Activated T-cell treated with anti-CD3 and anti-CD28 coated beads, Interleukin-2, amount 50 U/mL, for 4 hours (primary cell): ENCODE measurements at regions not wholly inside any gene's neighbourhood (a gene's known extent, or its start where the extent isn't known, plus 50 kb on each side); places are given as distances from the start of the nearest gene placed in this dataset.
"Not testable (repeated sequence)": the region's sequence is repeated elsewhere in the genome, so short reads cannot be mapped to it uniquely, and the experiment has no call there.

Source experiments
- ATAC-seq, 2 donors: fragments of 200-7000 bp; cut with Tn5 transposase; one replicate each; pipeline ENCODE4 v1.10.0; 2021
- DNase-seq: peaks from one replicate; pipeline ENCODE4 v3.0.0-alpha.2; 2020
- H3K27me3 Mint-ChIP-seq: one replicate; pipeline ENCODE4 v1.8.0; 2021; ENCODE audit warnings: low read depth, mixed read lengths
- H3K36me3 Mint-ChIP-seq: one replicate; pipeline ENCODE4 v1.8.0; 2022; ENCODE audit warnings: mixed read lengths; ENCODE audit not compliant: insufficient read depth
- H3K4me1 Mint-ChIP-seq: one replicate; pipeline ENCODE4 v1.8.0; 2021; ENCODE audit warnings: low read depth, mixed read lengths
- H3K4me3 Mint-ChIP-seq: one replicate; pipeline ENCODE4 v1.8.0; 2021; ENCODE audit warnings: mild to moderate bottlenecking, moderate library complexity, mixed read lengths
- H3K9me3 Mint-ChIP-seq: one replicate; pipeline ENCODE4 v1.8.0; 2021; ENCODE audit warnings: mixed read lengths

- ATAC-seq, H3K4me3 Mint-ChIP-seq, H3K27me3 Mint-ChIP-seq, H3K4me1 Mint-ChIP-seq, DNase-seq, H3K9me3 Mint-ChIP-seq, H3K36me3 Mint-ChIP-seq: not testable (repeated sequence)
Measured at GRCh38 chr2:215889240-215889969, 123.9 kb downstream of the MREG start.

- no peaks in the 10 kb centered on the region for H3K9me3 Mint-ChIP-seq
- H3K36me3 Mint-ChIP-seq: no peaks in the 10 kb centered on the region
- no peak overlapping the region for H3K4me3 Mint-ChIP-seq
- ATAC-seq: no peak
- DNase-seq: no peak
- H3K4me1 Mint-ChIP-seq: no peaks in the 10 kb centered on the region
- peaks cover 3% of the 10 kb centered on the region for H3K27me3 Mint-ChIP-seq
Measured at GRCh38 chr2:215888680-215889079, 124.7 kb downstream of the MREG start.

- H3K36me3 Mint-ChIP-seq: no peaks in the 10 kb centered on the region
- peaks cover 3% of the 10 kb centered on the region for H3K27me3 Mint-ChIP-seq
- no peaks in the 10 kb centered on the region for H3K9me3 Mint-ChIP-seq
- ATAC-seq: no peak
- no peak for DNase-seq
- no peak overlapping the region for H3K4me3 Mint-ChIP-seq
- H3K4me1 Mint-ChIP-seq: no peaks in the 10 kb centered on the region
Measured at GRCh38 chr2:215887303-215887702, 126.0 kb downstream of the MREG start.

GRCh38 chr2:215886022-215886421, 127.3 kb downstream of the MREG start:
- no peak for ATAC-seq
- H3K36me3 Mint-ChIP-seq: no peaks in the 10 kb centered on the region
- H3K4me3 Mint-ChIP-seq: no peak overlapping the region
- no peaks in the 10 kb centered on the region for H3K9me3 Mint-ChIP-seq
- no peak for DNase-seq
- peaks cover 3% of the 10 kb centered on the region for H3K27me3 Mint-ChIP-seq
- H3K4me1 Mint-ChIP-seq: no peaks in the 10 kb centered on the region

- peaks cover 3% of the 10 kb centered on the region for H3K27me3 Mint-ChIP-seq
- no peaks in the 10 kb centered on the region for H3K4me1 Mint-ChIP-seq
- H3K9me3 Mint-ChIP-seq: no peaks in the 10 kb centered on the region
- DNase-seq (no peak), ATAC-seq (no peak)
- no peak overlapping the region for H3K4me3 Mint-ChIP-seq
- no peaks in the 10 kb centered on the region for H3K36me3 Mint-ChIP-seq
Measured at GRCh38 chr2:215885536-215885935, 127.8 kb downstream of the MREG start.

- ATAC-seq (no peak), DNase-seq (no peak)
- no peaks in the 10 kb centered on the region for H3K9me3 Mint-ChIP-seq
- H3K36me3 Mint-ChIP-seq: no peaks in the 10 kb centered on the region
- peaks cover under 1% of the 10 kb centered on the region for H3K27me3 Mint-ChIP-seq
- no peak overlapping the region for H3K4me3 Mint-ChIP-seq
- no peaks in the 10 kb centered on the region for H3K4me1 Mint-ChIP-seq
Measured at GRCh38 chr2:215884451-215885087, 128.8 kb downstream of the MREG start.

- no peak for ATAC-seq
- no peaks in the 10 kb centered on the region for H3K4me1 Mint-ChIP-seq
- H3K36me3 Mint-ChIP-seq: no peaks in the 10 kb centered on the region
- no peak overlapping the region for H3K4me3 Mint-ChIP-seq
- DNase-seq: no peak
- no peaks in the 10 kb centered on the region for H3K9me3 Mint-ChIP-seq
- H3K27me3 Mint-ChIP-seq: no peaks in the 10 kb centered on the region
Measured at GRCh38 chr2:215883799-215884198, 129.6 kb downstream of the MREG start.

- DNase-seq: no peak
- Mint-ChIP-seq H3K36me3 (no peaks in the 10 kb centered on the region), H3K4me3 (no peak overlapping the region), H3K27me3 (peaks cover 3% of the 10 kb centered on the region), H3K4me1 (no peaks in the 10 kb centered on the region), H3K9me3 (no peaks in the 10 kb centered on the region)
- ATAC-seq: no peak
Measured at GRCh38 chr2:215882689-215883088, 130.7 kb downstream of the MREG start.

GRCh38 chr2:215881582-215881981, 131.8 kb downstream of the MREG start:
- DNase-seq (no peak), ATAC-seq (no peak)
- peaks cover 3% of the 10 kb centered on the region for H3K27me3 Mint-ChIP-seq
- no peaks in the 10 kb centered on the region for H3K9me3 Mint-ChIP-seq
- no peak overlapping the region for H3K4me3 Mint-ChIP-seq
- no peaks in the 10 kb centered on the region for H3K36me3 Mint-ChIP-seq
- no peaks in the 10 kb centered on the region for H3K4me1 Mint-ChIP-seq

GRCh38 chr2:215880970-215881369, 132.4 kb downstream of the MREG start:
- H3K4me3 Mint-ChIP-seq: no peak overlapping the region
- H3K27me3 Mint-ChIP-seq: peaks cover 3% of the 10 kb centered on the region
- H3K36me3 Mint-ChIP-seq: no peaks in the 10 kb centered on the region
- H3K9me3 Mint-ChIP-seq: no peaks in the 10 kb centered on the region
- ATAC-seq: no peak
- no peak for DNase-seq
- H3K4me1 Mint-ChIP-seq: no peaks in the 10 kb centered on the region

- Mint-ChIP-seq H3K4me1 (no peaks in the 10 kb centered on the region), H3K4me3 (no peak overlapping the region)
Measured at GRCh38 chr2:215879977-215880940, 133.1 kb downstream of the MREG start.

GRCh38 chr2:215879331-215879730, 134.0 kb downstream of the MREG start:
- DNase-seq: no peak
- Mint-ChIP-seq H3K9me3 (no peaks in the 10 kb centered on the region), H3K27me3 (peaks cover 3% of the 10 kb centered on the region), H3K4me1 (no peaks in the 10 kb centered on the region), H3K36me3 (no peaks in the 10 kb centered on the region), H3K4me3 (no peak overlapping the region)
- ATAC-seq: no peak

More at GRCh38 chr2:215879977-215880940, 133.1 kb downstream of the MREG start:
- DNase-seq (no peak), ATAC-seq (no peak)
- Mint-ChIP-seq H3K27me3 (peaks cover 3% of the 10 kb centered on the region), H3K9me3 (no peaks in the 10 kb centered on the region), H3K36me3 (no peaks in the 10 kb centered on the region)

GRCh38 chr2:215878476-215879063, 134.8 kb downstream of the MREG start:
- Mint-ChIP-seq H3K4me1 (no peaks in the 10 kb centered on the region), H3K36me3 (no peaks in the 10 kb centered on the region), H3K27me3 (peaks cover 3% of the 10 kb centered on the region), H3K9me3 (no peaks in the 10 kb centered on the region), H3K4me3 (no peak overlapping the region)
- ATAC-seq (no peak), DNase-seq (no peak)

- no peaks in the 10 kb centered on the region for H3K9me3 Mint-ChIP-seq
- no peaks in the 10 kb centered on the region for H3K36me3 Mint-ChIP-seq
- peaks cover 3% of the 10 kb centered on the region for H3K27me3 Mint-ChIP-seq
- no peak overlapping the region for H3K4me3 Mint-ChIP-seq
- DNase-seq (no peak), ATAC-seq (no peak)
- no peaks in the 10 kb centered on the region for H3K4me1 Mint-ChIP-seq
Measured at GRCh38 chr2:215876937-215877238, 136.5 kb downstream of the MREG start.
